ENCODE measurements at regions not wholly inside any gene's neighbourhood (a gene's known extent, or its start where the extent isn't known, plus 50 kb on each side); places are given as distances from the start of the nearest gene placed in this dataset.

DNA sequence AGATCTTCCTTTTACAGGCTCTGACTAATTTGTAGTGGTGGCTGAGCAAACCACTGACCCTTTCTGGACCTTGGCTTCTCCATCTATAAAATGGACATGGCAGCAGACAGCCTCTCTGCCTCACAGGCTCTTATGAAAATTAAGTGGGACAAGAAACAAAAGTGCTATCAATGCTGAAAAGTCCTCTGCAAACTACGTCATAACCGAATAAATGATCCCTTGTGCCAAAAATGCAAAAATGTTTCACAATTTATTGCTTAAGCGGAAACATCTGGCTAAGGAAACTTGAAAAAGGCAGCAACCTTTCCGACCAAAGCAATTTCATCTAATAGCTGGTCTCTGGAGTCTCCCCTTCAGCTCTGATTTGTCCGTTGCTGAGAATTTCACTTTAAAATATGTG is 108.5 kb upstream of the PLXNC1 start:
- Histone ChIP-seq H3K27ac (no peak overlapping the region), H3K4me3 (no peak overlapping the region), H3K27me3 (ENCODE audit: insufficient read depth in 3 of 3, low read length in 2 of 3) (no peaks in the 10 kb centered on the region), H3K4me1 (no peaks in the 10 kb centered on the region), H3K9me3 (peaks cover 10% of the 10 kb centered on the region), H3K36me3 (ENCODE audit: insufficient read depth in 1 of 2, low read depth in 1 of 2) (no peaks in the 10 kb centered on the region)
- WGBS, 3 donors = 82 to 85% (median 83%) methylated on average over 5 of the region's 5 CpGs
- intact Hi-C loops (cut with DNase I) = no loop called here
- DNase-seq (no peak), ATAC-seq (peak in 1 of 4 donors; percentile 38)
- TF ChIP-seq, protein P1, sequence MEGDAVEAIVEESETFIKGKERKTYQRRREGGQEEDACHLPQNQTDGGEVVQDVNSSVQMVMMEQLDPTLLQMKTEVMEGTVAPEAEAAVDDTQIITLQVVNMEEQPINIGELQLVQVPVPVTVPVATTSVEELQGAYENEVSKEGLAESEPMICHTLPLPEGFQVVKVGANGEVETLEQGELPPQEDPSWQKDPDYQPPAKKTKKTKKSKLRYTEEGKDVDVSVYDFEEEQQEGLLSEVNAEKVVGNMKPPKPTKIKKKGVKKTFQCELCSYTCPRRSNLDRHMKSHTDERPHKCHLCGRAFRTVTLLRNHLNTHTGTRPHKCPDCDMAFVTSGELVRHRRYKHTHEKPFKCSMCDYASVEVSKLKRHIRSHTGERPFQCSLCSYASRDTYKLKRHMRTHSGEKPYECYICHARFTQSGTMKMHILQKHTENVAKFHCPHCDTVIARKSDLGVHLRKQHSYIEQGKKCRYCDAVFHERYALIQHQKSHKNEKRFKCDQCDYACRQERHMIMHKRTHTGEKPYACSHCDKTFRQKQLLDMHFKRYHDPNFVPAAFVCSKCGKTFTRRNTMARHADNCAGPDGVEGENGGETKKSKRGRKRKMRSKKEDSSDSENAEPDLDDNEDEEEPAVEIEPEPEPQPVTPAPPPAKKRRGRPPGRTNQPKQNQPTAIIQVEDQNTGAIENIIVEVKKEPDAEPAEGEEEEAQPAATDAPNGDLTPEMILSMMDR (IDR thresholded peaks at IDR 0.05) = no peak

DNA sequence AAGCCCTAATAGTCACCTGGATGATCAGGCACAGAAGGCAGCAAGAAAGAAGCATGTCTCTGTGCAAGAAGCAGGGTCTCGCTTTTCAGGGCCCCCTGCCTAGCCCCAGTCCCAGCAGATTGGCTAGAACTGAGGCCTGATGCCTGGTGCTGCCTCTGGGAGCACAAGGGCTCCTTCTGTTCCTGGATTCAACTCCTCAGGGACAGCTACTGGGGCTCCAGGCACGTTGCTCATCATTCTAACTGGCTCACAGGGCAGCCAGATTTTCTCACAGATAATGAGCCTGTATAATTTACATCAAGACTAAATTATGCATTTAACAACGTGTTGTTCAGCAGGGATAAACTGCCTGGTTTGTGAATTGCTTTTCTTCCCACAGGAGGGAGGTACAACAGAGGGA is 106.5 kb upstream of the PLXNC1 start:
- DNase-seq = no peak
- H3K27ac ChIP-seq = no peak overlapping the region

DNA sequence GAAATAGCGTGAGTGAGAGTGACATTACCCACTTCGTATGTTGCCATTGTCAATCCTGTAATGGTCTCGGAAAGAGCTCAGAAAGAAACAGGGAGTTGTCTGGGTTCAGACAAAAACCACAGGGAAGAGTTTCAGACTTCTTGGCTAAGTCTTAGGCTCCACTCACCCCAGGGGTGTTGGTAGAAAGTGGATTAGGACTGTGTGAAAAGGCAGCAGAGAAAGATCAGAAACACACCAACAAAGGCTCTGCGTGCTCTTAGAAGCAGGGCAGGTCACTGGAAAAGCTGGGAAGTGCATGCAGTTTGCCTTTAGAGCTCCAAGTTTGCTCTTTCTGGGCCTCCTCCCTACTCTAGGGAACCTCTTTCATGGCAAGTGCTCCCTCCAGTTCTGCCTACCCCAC is 106.1 kb upstream of the PLXNC1 start:
- intact Hi-C loops (cut with DNase I) = no loop called here
- TF ChIP-seq, protein P1 (IDR thresholded peaks at IDR 0.05) = no peak
- WGBS, 3 donors = 76 to 93% (median 82%) methylated on average over 4 of the region's 4 CpGs
- DNase-seq (no peak), ATAC-seq (no peak)
- Histone ChIP-seq H3K4me3 (no peak overlapping the region), H3K9me3 (peaks cover 10% of the 10 kb centered on the region), H3K4me1 (peaks cover 5% of the 10 kb centered on the region), H3K27me3 (ENCODE audit: insufficient read depth in 3 of 3, low read length in 2 of 3) (no peaks in the 10 kb centered on the region), H3K27ac (no peak overlapping the region), H3K36me3 (ENCODE audit: insufficient read depth in 1 of 2, low read depth in 1 of 2) (no peaks in the 10 kb centered on the region)

More for the DNA sequence above, 106.5 kb upstream of the PLXNC1 start:
- Histone ChIP-seq H3K4me3 (no peak overlapping the region), H3K27me3 (ENCODE audit: insufficient read depth in 3 of 3, low read length in 2 of 3) (no peaks in the 10 kb centered on the region), H3K9me3 (peaks cover 10% of the 10 kb centered on the region), H3K4me1 (no peaks in the 10 kb centered on the region), H3K36me3 (ENCODE audit: insufficient read depth in 1 of 2, low read depth in 1 of 2) (no peaks in the 10 kb centered on the region)
- intact Hi-C loops (cut with DNase I) = no loop called here
- TF ChIP-seq, protein P1 (IDR thresholded peaks at IDR 0.05) = no peak
- ATAC-seq = no peak
- WGBS, 3 donors = 42 to 57% (median 56%) methylated on average over 3 of the region's 3 CpGs

DNA sequence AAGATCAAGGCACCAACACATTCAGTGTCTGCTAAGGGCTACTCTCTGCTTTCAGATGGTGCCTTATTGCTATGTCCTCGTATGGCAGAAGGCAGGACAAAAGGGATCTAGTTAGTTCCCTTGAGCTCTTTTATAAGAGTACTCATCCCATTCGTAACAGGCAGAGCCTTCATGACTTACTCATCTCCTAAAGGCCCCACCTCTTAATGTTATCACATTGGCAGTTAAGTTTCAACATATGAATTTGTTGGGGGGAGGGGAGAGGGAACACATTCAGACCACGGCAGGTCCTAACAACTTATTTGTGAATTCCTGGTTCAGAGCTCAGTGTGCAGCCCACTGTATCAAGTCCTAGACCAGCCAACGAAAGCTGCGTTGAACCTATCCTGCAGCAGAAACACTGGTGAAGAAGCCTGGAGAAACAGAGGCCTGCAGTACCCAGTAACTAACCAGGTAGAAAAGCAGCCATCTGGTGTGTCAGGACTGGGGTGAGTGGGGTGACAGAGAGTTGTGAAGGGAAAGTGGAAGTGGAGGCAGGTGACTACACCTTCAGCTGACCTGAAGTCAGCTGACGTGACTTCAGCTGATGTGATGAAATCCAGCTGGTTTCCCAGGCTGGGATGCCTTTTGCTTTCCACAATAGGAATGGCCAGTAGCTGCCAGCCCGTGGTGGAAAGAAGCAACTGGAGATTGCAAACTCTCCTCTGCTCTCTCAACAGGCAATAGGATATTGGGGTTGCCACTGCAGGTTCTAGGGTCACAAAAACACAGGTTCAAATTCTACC is 101.6 kb upstream of the PLXNC1 start:
- peaks cover 18% of the 10 kb centered on the region for H3K4me1 ChIP-seq
- no peak overlapping the region for H3K4me3 ChIP-seq
- no peaks in the 10 kb centered on the region for H3K9me3 ChIP-seq
- H3K27me3 ChIP-seq (ENCODE audit: insufficient read depth in 3 of 3, low read length in 2 of 3) = no peaks in the 10 kb centered on the region
- no peaks in the 10 kb centered on the region for H3K36me3 ChIP-seq (ENCODE audit: insufficient read depth in 1 of 2, low read depth in 1 of 2)
- ATAC-seq = peak; percentile 38 to 71 (median 64)
- intact Hi-C loops (cut with DNase I) = no loop called here
- 75 to 83% (median 83%) methylated on average over 7 of the region's 7 CpGs for WGBS, 3 donors
- TF ChIP-seq, protein P1 (IDR thresholded peaks at IDR 0.05) = no peak
- DNase-seq = peak in 1 of 2 donors; percentile 20
- no peak overlapping the region for H3K27ac ChIP-seq
